ENCODE measurements at regions not wholly inside any gene's neighbourhood (a gene's known extent, or its start where the extent isn't known, plus 50 kb on each side); places are given as distances from the start of the nearest gene placed in this dataset.

- TF ChIP-seq SP2 (IDR thresholded peaks at IDR 0.05; ENCODE audit: low read length) (no peak), SUZ12 (IDR thresholded peaks at IDR 0.05; ENCODE audit: low read length) (no peak), BACH1 (IDR thresholded peaks at IDR 0.05; ENCODE audit: low read length) (no peak)
Observed at GRCh38 chr13:99704390-99704789, 203.1 kb downstream of the TM9SF2 start (continued).

Measured in H1 (cell line).